ENCODE measurements at regions not wholly inside any gene's neighbourhood (a gene's known extent, or its start where the extent isn't known, plus 50 kb on each side); places are given as distances from the start of the nearest gene placed in this dataset.
"Not testable (repeated sequence)": the region's sequence is repeated elsewhere in the genome, so short reads cannot be mapped to it uniquely, and the experiment has no call there.

DNA sequence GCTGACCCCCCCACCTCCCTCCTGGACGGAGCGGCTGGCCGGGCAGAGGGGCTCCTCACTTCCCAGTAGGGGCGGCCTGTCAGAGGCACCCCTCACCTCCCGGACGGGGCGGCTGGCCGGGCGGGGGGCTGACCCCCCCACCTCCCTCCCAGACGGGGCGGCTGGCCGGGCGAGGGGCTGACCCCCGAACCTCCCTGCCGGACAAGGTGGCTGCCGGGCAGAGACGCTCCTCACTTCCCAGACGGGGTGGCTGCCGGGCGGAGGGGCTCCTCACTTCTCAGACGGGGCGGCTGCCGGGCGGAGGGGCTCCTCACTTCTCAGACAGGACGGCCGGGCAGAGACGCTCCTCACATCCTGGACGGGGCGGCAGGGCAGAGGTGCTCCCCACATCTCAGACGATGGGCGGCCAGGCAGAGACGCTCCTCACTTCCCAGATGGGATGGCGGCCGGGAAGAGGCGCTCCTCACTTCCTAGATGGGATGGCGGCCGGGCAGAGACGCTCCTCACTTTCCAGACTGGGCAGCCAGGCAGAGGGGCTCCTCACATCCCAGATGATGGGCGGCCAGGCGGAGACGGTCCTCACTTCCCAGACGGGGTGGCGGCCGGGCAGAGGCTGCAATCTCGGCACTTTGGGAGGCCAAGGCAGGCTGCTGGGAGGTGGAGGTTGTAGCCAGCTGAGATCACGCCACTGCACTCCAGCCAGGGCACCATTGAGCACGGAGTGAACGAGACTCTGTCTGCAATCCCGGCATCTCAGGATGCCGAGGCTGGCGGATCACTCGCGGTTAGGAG, 66.2 kb upstream of the PAPPA2 start:
- not testable (repeated sequence) for H3K27ac ChIP-seq

DNA sequence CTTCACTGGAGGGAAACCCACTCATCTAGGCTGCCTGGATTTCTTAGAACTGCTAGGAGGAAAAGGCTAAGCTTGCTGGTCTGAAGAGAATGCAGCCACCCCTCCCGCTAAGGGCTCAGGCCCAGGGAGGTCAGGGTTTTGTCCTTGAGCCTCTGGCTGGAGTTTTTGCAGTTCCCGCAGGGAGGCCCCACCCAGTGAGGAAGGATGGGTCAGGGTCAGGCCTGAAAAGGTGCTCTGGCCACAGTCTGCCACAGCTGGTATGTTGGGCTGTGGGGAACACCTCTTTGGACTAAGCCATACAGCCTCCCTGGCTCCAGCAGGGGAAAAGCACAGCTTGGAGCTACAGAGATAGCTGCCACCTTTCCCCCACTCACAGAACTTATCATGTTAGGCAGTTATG, 71.4 kb upstream of the PAPPA2 start:
- H3K27ac ChIP-seq: no peak overlapping the region
- no peaks in the 10 kb centered on the region for H3K36me3 ChIP-seq
- TF ChIP-seq, protein P1, sequence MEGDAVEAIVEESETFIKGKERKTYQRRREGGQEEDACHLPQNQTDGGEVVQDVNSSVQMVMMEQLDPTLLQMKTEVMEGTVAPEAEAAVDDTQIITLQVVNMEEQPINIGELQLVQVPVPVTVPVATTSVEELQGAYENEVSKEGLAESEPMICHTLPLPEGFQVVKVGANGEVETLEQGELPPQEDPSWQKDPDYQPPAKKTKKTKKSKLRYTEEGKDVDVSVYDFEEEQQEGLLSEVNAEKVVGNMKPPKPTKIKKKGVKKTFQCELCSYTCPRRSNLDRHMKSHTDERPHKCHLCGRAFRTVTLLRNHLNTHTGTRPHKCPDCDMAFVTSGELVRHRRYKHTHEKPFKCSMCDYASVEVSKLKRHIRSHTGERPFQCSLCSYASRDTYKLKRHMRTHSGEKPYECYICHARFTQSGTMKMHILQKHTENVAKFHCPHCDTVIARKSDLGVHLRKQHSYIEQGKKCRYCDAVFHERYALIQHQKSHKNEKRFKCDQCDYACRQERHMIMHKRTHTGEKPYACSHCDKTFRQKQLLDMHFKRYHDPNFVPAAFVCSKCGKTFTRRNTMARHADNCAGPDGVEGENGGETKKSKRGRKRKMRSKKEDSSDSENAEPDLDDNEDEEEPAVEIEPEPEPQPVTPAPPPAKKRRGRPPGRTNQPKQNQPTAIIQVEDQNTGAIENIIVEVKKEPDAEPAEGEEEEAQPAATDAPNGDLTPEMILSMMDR (IDR thresholded peaks at IDR 0.05): no peak
- no peaks in the 10 kb centered on the region for H3K27me3 ChIP-seq
- H3K4me1 ChIP-seq (ENCODE audit: control insufficient read depth in 1 of 2, insufficient read depth in 1 of 2, low read depth in 1 of 2, low read length in 1 of 2): no peaks in the 10 kb centered on the region
- H3K4me3 ChIP-seq (ENCODE audit: low read depth in 1 of 2, low read length in 1 of 2): no peak overlapping the region
- no peaks in the 10 kb centered on the region for H3K9me3 ChIP-seq

More for the DNA sequence above, 66.2 kb upstream of the PAPPA2 start:
- H3K9me3 ChIP-seq; H3K36me3 ChIP-seq; H3K4me1 ChIP-seq (ENCODE audit: control insufficient read depth in 1 of 2, insufficient read depth in 1 of 2, low read depth in 1 of 2, low read length in 1 of 2); H3K4me3 ChIP-seq (ENCODE audit: low read depth in 1 of 2, low read length in 1 of 2); H3K27me3 ChIP-seq: not testable (repeated sequence)

DNA sequence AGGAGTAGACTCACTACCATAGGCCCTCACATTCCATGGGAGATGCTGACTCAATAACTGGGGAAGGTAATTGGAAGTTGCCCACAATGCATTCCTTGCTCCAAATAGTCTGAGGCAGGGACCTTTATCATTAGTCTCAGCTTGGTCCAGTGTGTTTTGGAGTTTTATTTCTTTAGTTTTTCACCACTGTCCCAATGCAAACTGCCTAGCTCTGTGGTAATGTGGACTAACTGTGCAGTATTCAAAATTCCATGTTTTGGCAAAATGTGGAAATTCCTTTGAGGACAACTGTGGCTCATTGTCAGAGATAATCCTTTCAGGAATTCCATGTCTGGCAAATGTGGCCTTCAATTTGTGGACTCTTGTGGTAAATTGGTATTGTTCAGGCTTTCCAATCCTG, 78.1 kb upstream of the PAPPA2 start:
- H3K27me3 ChIP-seq: no peaks in the 10 kb centered on the region
- H3K4me3 ChIP-seq (ENCODE audit: low read depth in 1 of 2, low read length in 1 of 2): no peak overlapping the region
- TF ChIP-seq, protein P1 (IDR thresholded peaks at IDR 0.05): no peak
- H3K9me3 ChIP-seq: no peaks in the 10 kb centered on the region
- no peaks in the 10 kb centered on the region for H3K36me3 ChIP-seq
- H3K4me1 ChIP-seq (ENCODE audit: control insufficient read depth in 1 of 2, insufficient read depth in 1 of 2, low read depth in 1 of 2, low read length in 1 of 2): no peaks in the 10 kb centered on the region
- no peak overlapping the region for H3K27ac ChIP-seq

DNA sequence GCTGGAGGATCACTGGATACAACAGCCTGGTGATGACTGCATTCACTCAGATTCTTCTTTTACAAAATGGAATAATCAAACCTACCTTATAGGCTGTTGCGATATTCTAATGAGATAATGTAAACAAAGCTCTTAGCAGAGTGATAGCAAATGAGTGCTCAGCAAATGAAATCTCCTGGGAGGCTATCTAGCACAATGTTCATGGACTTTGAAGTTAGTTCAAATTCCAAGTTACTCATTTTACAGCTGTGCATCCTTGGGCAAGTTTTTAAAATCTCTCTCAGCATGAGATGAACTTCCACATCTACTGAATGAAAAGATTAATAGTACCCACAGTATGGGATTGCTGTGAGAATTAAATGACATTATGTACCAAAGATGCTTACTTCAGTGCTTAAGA, 80.8 kb upstream of the PAPPA2 start:
- TF ChIP-seq, protein P1 (IDR thresholded peaks at IDR 0.05): no peak
- H3K36me3 ChIP-seq: no peaks in the 10 kb centered on the region
- no peaks in the 10 kb centered on the region for H3K27me3 ChIP-seq
- H3K4me3 ChIP-seq (ENCODE audit: low read depth in 1 of 2, low read length in 1 of 2): no peak overlapping the region
- no peak overlapping the region for H3K27ac ChIP-seq
- no peaks in the 10 kb centered on the region for H3K4me1 ChIP-seq (ENCODE audit: control insufficient read depth in 1 of 2, insufficient read depth in 1 of 2, low read depth in 1 of 2, low read length in 1 of 2)
- H3K9me3 ChIP-seq: no peaks in the 10 kb centered on the region

DNA sequence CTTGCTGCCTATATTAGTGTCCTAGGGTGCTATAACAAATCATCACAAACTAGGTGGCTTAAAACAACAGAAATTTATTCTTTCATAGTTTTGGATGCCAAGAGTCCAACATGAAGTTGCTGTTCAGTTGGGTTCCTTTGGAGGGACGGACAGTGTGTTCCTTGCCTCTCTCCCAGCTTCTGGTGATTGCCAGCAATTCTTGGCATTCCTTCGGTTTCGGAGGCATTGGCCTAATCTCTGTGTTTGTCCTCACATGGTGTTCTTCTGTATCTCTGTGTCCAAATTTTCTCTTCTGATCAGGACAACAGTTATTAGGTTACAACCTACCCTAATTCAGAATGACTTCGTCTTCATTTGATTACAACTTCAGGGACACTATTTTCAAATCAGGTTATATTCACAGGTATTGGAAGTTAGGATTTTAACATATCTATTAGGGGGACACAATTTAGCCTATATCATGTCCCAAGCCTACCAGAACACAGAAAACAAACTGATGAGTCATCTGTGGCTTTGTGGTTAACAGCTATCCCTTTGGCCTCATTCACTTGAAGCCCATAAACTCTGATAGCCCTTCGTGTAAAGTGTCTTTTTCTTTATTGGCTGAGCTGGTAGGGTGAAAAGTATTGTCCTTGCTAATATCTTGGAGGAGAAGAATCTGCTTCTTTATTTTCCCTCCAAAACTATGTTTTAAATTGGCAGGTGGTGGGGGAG, 83.2 kb upstream of the PAPPA2 start:
- no peak overlapping the region for H3K27ac ChIP-seq
- TF ChIP-seq, protein P1 (IDR thresholded peaks at IDR 0.05): no peak
- no peaks in the 10 kb centered on the region for H3K4me1 ChIP-seq (ENCODE audit: control insufficient read depth in 1 of 2, insufficient read depth in 1 of 2, low read depth in 1 of 2, low read length in 1 of 2)
- no peaks in the 10 kb centered on the region for H3K27me3 ChIP-seq
- no peaks in the 10 kb centered on the region for H3K36me3 ChIP-seq
- H3K9me3 ChIP-seq: no peaks in the 10 kb centered on the region
- H3K4me3 ChIP-seq (ENCODE audit: low read depth in 1 of 2, low read length in 1 of 2): no peak overlapping the region

DNA sequence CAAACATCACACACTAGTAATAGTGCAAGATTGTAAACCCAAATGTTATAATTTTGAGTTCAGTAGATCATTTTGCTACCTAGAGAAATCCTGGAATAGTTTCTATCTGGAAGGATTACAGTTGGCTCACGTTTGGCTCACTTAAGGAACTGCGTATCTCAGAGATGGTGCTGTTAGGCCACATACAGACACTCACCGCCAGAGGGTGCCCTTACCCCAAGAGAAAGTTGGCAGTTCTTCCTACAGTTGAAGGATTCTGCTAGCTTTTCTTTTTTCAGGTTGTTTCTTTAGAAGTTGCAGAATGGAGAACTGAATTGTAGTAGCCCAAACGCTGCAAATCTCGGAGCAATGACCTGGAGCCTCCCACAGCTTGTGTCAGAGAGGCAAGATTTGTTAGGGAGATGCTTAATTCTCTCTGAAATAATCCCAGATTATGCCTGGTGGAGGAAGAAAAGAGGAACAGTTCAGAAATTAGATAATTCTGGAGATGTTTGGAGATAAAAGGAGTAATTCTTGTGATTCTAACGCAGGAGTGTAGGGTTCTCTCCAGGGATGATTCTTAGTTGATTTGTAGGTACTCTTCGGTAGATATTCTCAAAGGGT, 87.9 kb upstream of the PAPPA2 start:
- H3K9me3 ChIP-seq: no peaks in the 10 kb centered on the region
- H3K36me3 ChIP-seq: no peaks in the 10 kb centered on the region
- no peaks in the 10 kb centered on the region for H3K4me1 ChIP-seq (ENCODE audit: control insufficient read depth in 1 of 2, insufficient read depth in 1 of 2, low read depth in 1 of 2, low read length in 1 of 2)
- no peaks in the 10 kb centered on the region for H3K27me3 ChIP-seq
- H3K27ac ChIP-seq: no peak overlapping the region
- no peak overlapping the region for H3K4me3 ChIP-seq (ENCODE audit: low read depth in 1 of 2, low read length in 1 of 2)
- TF ChIP-seq, protein P1 (IDR thresholded peaks at IDR 0.05): peak; percentile 73

All from neutrophil (primary cell).